Astrocyte (in vitro differentiated cells and primary cell): ENCODE measurements at regions not wholly inside any gene's neighbourhood (a gene's known extent, or its start where the extent isn't known, plus 50 kb on each side); places are given as distances from the start of the nearest gene placed in this dataset.

Experiments
- DNase-seq: peaks from one replicate; pipeline ENCODE4 v3.0.0-alpha.2; 2010; ENCODE audit warnings: low read depth
- FAIRE-seq: peaks from 2 replicates; lab custom pipeline; 2011; peaks lifted over from hg19 to GRCh38; lab: Jason Lieb, UNC
- H2AFZ ChIP-seq: 2 replicates; pipeline ENCODE4 v1.6.0; 2012; ENCODE audit warnings: low read depth, low read length, inconsistent platforms
- H3K27ac ChIP-seq: 2 replicates; pipeline ENCODE4 v1.5.1; 2011; ENCODE audit warnings: low read depth, low read length, inconsistent platforms
- H3K27me3 ChIP-seq: 2 replicates; pipeline ENCODE4 v1.6.0; 2011; ENCODE audit warnings: low read length, inconsistent platforms; ENCODE audit not compliant: insufficient read depth
- H3K36me3 ChIP-seq: 2 replicates; pipeline ENCODE4 v1.5.1; 2011; ENCODE audit warnings: low read length, inconsistent platforms; ENCODE audit not compliant: insufficient read depth
- H3K4me1 ChIP-seq: 2 replicates; pipeline ENCODE4 v1.5.1; 2011; ENCODE audit warnings: low read length, inconsistent platforms; ENCODE audit not compliant: insufficient read depth
- H3K4me2 ChIP-seq: 2 replicates; pipeline ENCODE4 v1.6.0; 2012; ENCODE audit warnings: low read length, inconsistent platforms
- H3K4me3 ChIP-seq: 2 replicates; pipeline ENCODE4 v1.5.1; 2011; ENCODE audit warnings: low read depth, mild to moderate bottlenecking, low read length, inconsistent platforms; ENCODE audit not compliant: insufficient read depth
- H3K79me2 ChIP-seq: 2 replicates; pipeline ENCODE4 v1.6.0; 2012; ENCODE audit warnings: mild to moderate bottlenecking, low read length, inconsistent platforms; ENCODE audit not compliant: insufficient read depth
- H3K9ac ChIP-seq: 2 replicates; pipeline ENCODE4 v1.6.0; 2012; ENCODE audit warnings: mild to moderate bottlenecking, low read length, inconsistent platforms
- H3K9me3 ChIP-seq: 2 replicates; pipeline ENCODE4 v1.5.1; 2012; ENCODE audit warnings: low read depth, mild to moderate bottlenecking, low read length, inconsistent platforms; ENCODE audit not compliant: insufficient read depth
- H4K20me1 ChIP-seq: 2 replicates; pipeline ENCODE4 v1.6.0; 2012; ENCODE audit warnings: low read length, inconsistent platforms; ENCODE audit not compliant: insufficient read depth
- H3K27ac Mint-ChIP-seq: one replicate; pipeline ENCODE4 v1.8.0; 2021; ENCODE audit warnings: mild to moderate bottlenecking, mixed read lengths; ENCODE audit not compliant: unreplicated experiment
- H3K27me3 Mint-ChIP-seq: one replicate; pipeline ENCODE4 v1.8.0; 2021; ENCODE audit warnings: low read depth, mixed read lengths; ENCODE audit not compliant: unreplicated experiment
- H3K36me3 Mint-ChIP-seq: one replicate; pipeline ENCODE4 v1.8.0; 2021; ENCODE audit warnings: low read depth, mixed read lengths; ENCODE audit not compliant: unreplicated experiment
- H3K4me1 Mint-ChIP-seq: one replicate; pipeline ENCODE4 v1.8.0; 2021; ENCODE audit warnings: low read depth, mixed read lengths; ENCODE audit not compliant: unreplicated experiment
- H3K4me3 Mint-ChIP-seq: one replicate; pipeline ENCODE4 v1.8.0; 2021; ENCODE audit warnings: mild to moderate bottlenecking, moderate library complexity, mixed read lengths; ENCODE audit not compliant: unreplicated experiment
- H3K9me3 Mint-ChIP-seq: one replicate; pipeline ENCODE4 v1.8.0; 2021; ENCODE audit warnings: mild to moderate bottlenecking, mixed read lengths; ENCODE audit not compliant: unreplicated experiment
- EZH2 ChIP-seq: IDR thresholded peaks from 2 replicates; pipeline ENCODE4 v1.6.1; 2012; ENCODE audit warnings: mild to moderate bottlenecking, low read length, inconsistent platforms; ENCODE audit not compliant: insufficient read depth
- TF ChIP-seq, protein P1 (sequence below): IDR thresholded peaks from 2 replicates; pipeline ENCODE4 v1.5.1; 2011; ENCODE audit warnings: low read depth, mild to moderate bottlenecking, inconsistent platforms, low read length, moderate library complexity; ENCODE audit not compliant: insufficient read depth

GRCh38 chr4:77226939-77227705 is 70.1 kb downstream of the CCNG2 start:
- H2AFZ ChIP-seq: no peak overlapping the region
- no peak for FAIRE-seq

GRCh38 chr4:77229433-77229832 is 72.4 kb downstream of the CCNG2 start:
- H3K27ac Mint-ChIP-seq: no peak overlapping the region
- no peak for DNase-seq
- Histone ChIP-seq H4K20me1 (no peaks in the 10 kb centered on the region), H3K79me2 (no peaks in the 10 kb centered on the region), H3K36me3 (no peaks in the 10 kb centered on the region), H3K9ac (no peak overlapping the region), H3K4me1 (no peaks in the 10 kb centered on the region), H2AFZ (no peak overlapping the region), H3K4me2 (no peak overlapping the region), H3K9me3 (peaks cover 11% of the 10 kb centered on the region), H3K27ac (no peak overlapping the region), H3K4me3 (no peak overlapping the region), H3K27me3 (peaks cover 9% of the 10 kb centered on the region)
- H3K4me1 Mint-ChIP-seq: peaks cover 14% of the 10 kb centered on the region
- no peak for FAIRE-seq
- peaks cover 17% of the 10 kb centered on the region for H3K27me3 Mint-ChIP-seq
- no peaks in the 10 kb centered on the region for H3K36me3 Mint-ChIP-seq
- no peak overlapping the region for H3K4me3 Mint-ChIP-seq
- TF ChIP-seq EZH2: no peak
- TF ChIP-seq, protein P1, sequence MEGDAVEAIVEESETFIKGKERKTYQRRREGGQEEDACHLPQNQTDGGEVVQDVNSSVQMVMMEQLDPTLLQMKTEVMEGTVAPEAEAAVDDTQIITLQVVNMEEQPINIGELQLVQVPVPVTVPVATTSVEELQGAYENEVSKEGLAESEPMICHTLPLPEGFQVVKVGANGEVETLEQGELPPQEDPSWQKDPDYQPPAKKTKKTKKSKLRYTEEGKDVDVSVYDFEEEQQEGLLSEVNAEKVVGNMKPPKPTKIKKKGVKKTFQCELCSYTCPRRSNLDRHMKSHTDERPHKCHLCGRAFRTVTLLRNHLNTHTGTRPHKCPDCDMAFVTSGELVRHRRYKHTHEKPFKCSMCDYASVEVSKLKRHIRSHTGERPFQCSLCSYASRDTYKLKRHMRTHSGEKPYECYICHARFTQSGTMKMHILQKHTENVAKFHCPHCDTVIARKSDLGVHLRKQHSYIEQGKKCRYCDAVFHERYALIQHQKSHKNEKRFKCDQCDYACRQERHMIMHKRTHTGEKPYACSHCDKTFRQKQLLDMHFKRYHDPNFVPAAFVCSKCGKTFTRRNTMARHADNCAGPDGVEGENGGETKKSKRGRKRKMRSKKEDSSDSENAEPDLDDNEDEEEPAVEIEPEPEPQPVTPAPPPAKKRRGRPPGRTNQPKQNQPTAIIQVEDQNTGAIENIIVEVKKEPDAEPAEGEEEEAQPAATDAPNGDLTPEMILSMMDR: no peak
- peaks cover 11% of the 10 kb centered on the region for H3K9me3 Mint-ChIP-seq

More at GRCh38 chr4:77226939-77227705, 70.1 kb downstream of the CCNG2 start:
- H3K27ac Mint-ChIP-seq: no peak overlapping the region
- no peak for DNase-seq
- peaks cover 31% of the 10 kb centered on the region for H3K27me3 Mint-ChIP-seq
- Histone ChIP-seq H3K36me3 (no peaks in the 10 kb centered on the region), H3K4me2 (no peak overlapping the region), H3K79me2 (no peaks in the 10 kb centered on the region), H3K9ac (no peak overlapping the region), H3K4me3 (no peak overlapping the region), H3K9me3 (peaks cover 11% of the 10 kb centered on the region), H3K27me3 (peaks cover 7% of the 10 kb centered on the region), H3K27ac (no peak overlapping the region), H3K4me1 (no peaks in the 10 kb centered on the region), H4K20me1 (no peaks in the 10 kb centered on the region)
- peaks cover 6% of the 10 kb centered on the region for H3K9me3 Mint-ChIP-seq
- no peak for TF ChIP-seq EZH2
- TF ChIP-seq, protein P1: no peak
- H3K4me1 Mint-ChIP-seq: peaks cover 2% of the 10 kb centered on the region
- no peak overlapping the region for H3K4me3 Mint-ChIP-seq
- H3K36me3 Mint-ChIP-seq: no peaks in the 10 kb centered on the region

GRCh38 chr4:77232653-77233052 is 75.6 kb downstream of the CCNG2 start:
- Histone ChIP-seq H3K4me3 (no peak overlapping the region), H3K79me2 (no peaks in the 10 kb centered on the region), H3K9ac (no peak overlapping the region), H3K27me3 (peaks cover 12% of the 10 kb centered on the region), H3K27ac (no peak overlapping the region), H3K9me3 (peaks cover 5% of the 10 kb centered on the region), H2AFZ (no peak overlapping the region), H4K20me1 (no peaks in the 10 kb centered on the region), H3K36me3 (no peaks in the 10 kb centered on the region), H3K4me2 (no peak overlapping the region), H3K4me1 (no peaks in the 10 kb centered on the region)
- no peak overlapping the region for H3K27ac Mint-ChIP-seq
- TF ChIP-seq EZH2: no peak
- TF ChIP-seq, protein P1: no peak
- H3K36me3 Mint-ChIP-seq: no peaks in the 10 kb centered on the region
- no peak overlapping the region for H3K4me3 Mint-ChIP-seq
- H3K27me3 Mint-ChIP-seq: peaks cover 32% of the 10 kb centered on the region
- FAIRE-seq: no peak
- peaks cover 8% of the 10 kb centered on the region for H3K9me3 Mint-ChIP-seq
- peaks cover 15% of the 10 kb centered on the region for H3K4me1 Mint-ChIP-seq
- peak; percentile 57 for DNase-seq
